GM23248 (cell line): ENCODE measurements at regions not wholly inside any gene's neighbourhood (a gene's known extent, or its start where the extent isn't known, plus 50 kb on each side); places are given as distances from the start of the nearest gene placed in this dataset.

Source experiments
- DNase-seq: peaks from one replicate; pipeline ENCODE4 v3.0.0-alpha.2; 2015
- H2AFZ ChIP-seq: fragments of 200-600 bp; sonication (generic); 2 replicates; pipeline ENCODE4 v1.6.1; 2016; ENCODE audit warnings: antibody characterized with exemption
- H3F3A ChIP-seq: fragments of 200-600 bp; sonication (generic); 2 replicates; pipeline ENCODE4 v1.6.1; 2016; ENCODE audit warnings: mild to moderate bottlenecking, antibody characterized with exemption, mixed run types; ENCODE audit not compliant: insufficient read depth
- H3K27ac ChIP-seq: fragments of 200-600 bp; sonication (generic); 2 replicates; pipeline ENCODE4 v1.5.1; 2016; ENCODE audit warnings: mild to moderate bottlenecking
- H3K27me3 ChIP-seq: fragments of 200-600 bp; sonication (generic); replicated peaks from 2 replicates; pipeline ENCODE4 v1.6.1; 2016; ENCODE audit warnings: mild to moderate bottlenecking; ENCODE audit not compliant: insufficient read depth
- H3K36me3 ChIP-seq: fragments of 200-600 bp; sonication (generic); 2 replicates; pipeline ENCODE4 v1.6.1; 2016; ENCODE audit warnings: low read depth, mild to moderate bottlenecking
- H3K4me1 ChIP-seq: fragments of 200-600 bp; sonication (generic); 2 replicates; pipeline ENCODE4 v1.6.1; 2016; ENCODE audit warnings: mild to moderate bottlenecking; ENCODE audit not compliant: insufficient read depth
- H3K4me2 ChIP-seq: fragments of 200-600 bp; sonication (generic); one replicate; pipeline ENCODE4 v1.6.1; 2016; ENCODE audit warnings: mild to moderate bottlenecking; ENCODE audit not compliant: unreplicated experiment
- H3K4me3 ChIP-seq: fragments of 200-600 bp; sonication (generic); 2 replicates; pipeline ENCODE4 v1.5.1; 2016; ENCODE audit warnings: mild to moderate bottlenecking
- H3K79me2 ChIP-seq: fragments of 200-600 bp; sonication (generic); 2 replicates; pipeline ENCODE4 v1.6.1; 2016; ENCODE audit warnings: mild to moderate bottlenecking; ENCODE audit not compliant: insufficient read depth
- H3K9ac ChIP-seq: fragments of 200-600 bp; sonication (generic); 2 replicates; pipeline ENCODE4 v1.6.1; 2016; ENCODE audit warnings: mild to moderate bottlenecking
- H3K9me2 ChIP-seq: fragments of 200-600 bp; sonication (generic); 2 replicates; pipeline ENCODE4 v1.6.1; 2016; ENCODE audit warnings: mixed run types, mild to moderate bottlenecking, moderate library complexity; ENCODE audit not compliant: insufficient read depth
- H3K9me3 ChIP-seq: fragments of 200-600 bp; sonication (generic); one replicate; pipeline ENCODE4 v1.6.1; 2017; ENCODE audit warnings: low read depth
- H4K20me1 ChIP-seq: fragments of 200-600 bp; sonication (generic); 2 replicates; pipeline ENCODE4 v1.6.0; 2016; ENCODE audit not compliant: insufficient read depth
- EZH2 ChIP-seq: fragments of 200-600 bp; sonication (generic); IDR thresholded peaks from 2 replicates; pipeline ENCODE4 v1.6.1; 2018; ENCODE audit warnings: antibody characterized with exemption, mild to moderate bottlenecking; ENCODE audit not compliant: insufficient read depth, poor library complexity, severe bottlenecking
- EZH2phosphoT487 ChIP-seq: fragments of 200-600 bp; sonication (generic); IDR thresholded peaks from 2 replicates; pipeline ENCODE4 v1.6.1; 2018; ENCODE audit warnings: antibody characterized with exemption, moderate library complexity, mild to moderate bottlenecking, low read depth; ENCODE audit not compliant: insufficient read depth
- WGBS, 2 experiments: methylation state at CpG; one replicate each; pipeline ENCODE4 v1.1.6; 2015 to 2017; ENCODE audit warnings: low lambda C conversion rate in 2 of 2, low coverage in 1 of 2; ENCODE audit errors: missing lambda C conversion rate in 2 of 2; 5-methylcytosine and 5-hydroxymethylcytosine counted together
- in situ Hi-C: fragments of 300-500 bp; cut with MboI; formaldehyde crosslinking; loops from 2 replicates; pipeline ENCODE4 v1.15.0; 2020

- H3K9me3 ChIP-seq, result no peaks in the 10 kb centered on the region
- TF ChIP-seq EZH2phosphoT487 (no peak), EZH2 (no peak)
- no peaks in the 10 kb centered on the region for H3K79me2 ChIP-seq
- no peak overlapping the region for H3K27ac ChIP-seq
- H3K4me3 ChIP-seq, result no peak overlapping the region
- no peaks in the 10 kb centered on the region for H3K36me3 ChIP-seq
- H3K27me3 ChIP-seq, result no peaks in the 10 kb centered on the region
- H3K4me2 ChIP-seq, result no peak overlapping the region
- no peak overlapping the region for H3K9ac ChIP-seq
- H3F3A ChIP-seq, result no peaks in the 10 kb centered on the region
- H3K4me1 ChIP-seq, result no peaks in the 10 kb centered on the region
- no peak overlapping the region for H2AFZ ChIP-seq
- in situ Hi-C loops, result no loop called here
- no peaks in the 10 kb centered on the region for H4K20me1 ChIP-seq
- 9 to 12% methylated on average over 1 of the region's 1 CpG for WGBS, 2 experiments
- H3K9me2 ChIP-seq, result no peaks in the 10 kb centered on the region
- DNase-seq, result no peak
These were observed 1862.1 kb upstream of the C9orf72 start for GRCh38 chr9:29435368-29435767.

GRCh38 chr9:29437526-29437925 lies 1864.2 kb upstream of the C9orf72 start:
- H3K4me3 ChIP-seq, result no peak overlapping the region
- H3K9me2 ChIP-seq, result no peaks in the 10 kb centered on the region
- no peaks in the 10 kb centered on the region for H3K4me1 ChIP-seq
- in situ Hi-C loops, result no loop called here
- H3K4me2 ChIP-seq, result no peak overlapping the region
- no peak for TF ChIP-seq EZH2phosphoT487
- no peak for TF ChIP-seq EZH2
- no peak overlapping the region for H2AFZ ChIP-seq
- DNase-seq, result no peak
- H3K27ac ChIP-seq, result no peak overlapping the region
- 54 to 57% methylated on average over 3 of the region's 3 CpGs for WGBS, 2 experiments
- no peaks in the 10 kb centered on the region for H4K20me1 ChIP-seq
- H3K9me3 ChIP-seq, result no peaks in the 10 kb centered on the region
- H3K79me2 ChIP-seq, result no peaks in the 10 kb centered on the region
- no peaks in the 10 kb centered on the region for H3K36me3 ChIP-seq
- H3K27me3 ChIP-seq, result no peaks in the 10 kb centered on the region
- H3K9ac ChIP-seq, result no peak overlapping the region
- no peaks in the 10 kb centered on the region for H3F3A ChIP-seq

GRCh38 chr9:29439961-29440360 lies 1866.7 kb upstream of the C9orf72 start:
- in situ Hi-C loops, result no loop called here

GRCh38 chr9:29440449-29440848 lies 1867.2 kb upstream of the C9orf72 start:
- H3K79me2 ChIP-seq, result no peaks in the 10 kb centered on the region
- H2AFZ ChIP-seq, result no peak overlapping the region
- H3K4me1 ChIP-seq, result no peaks in the 10 kb centered on the region
- no peak overlapping the region for H3K27ac ChIP-seq
- H3K27me3 ChIP-seq, result no peaks in the 10 kb centered on the region
- no peak overlapping the region for H3K9ac ChIP-seq
- no peaks in the 10 kb centered on the region for H3K36me3 ChIP-seq
- H4K20me1 ChIP-seq, result no peaks in the 10 kb centered on the region
- in situ Hi-C loops, result no loop called here
- H3F3A ChIP-seq, result no peaks in the 10 kb centered on the region
- H3K4me2 ChIP-seq, result no peak overlapping the region
- no peaks in the 10 kb centered on the region for H3K9me3 ChIP-seq
- WGBS, 2 experiments, result 31 to 32% methylated on average over 4 of the region's 4 CpGs
- no peaks in the 10 kb centered on the region for H3K9me2 ChIP-seq
- H3K4me3 ChIP-seq, result no peak overlapping the region
- no peak for DNase-seq
- no peak for TF ChIP-seq EZH2

More at GRCh38 chr9:29439961-29440360, 1866.7 kb upstream of the C9orf72 start:
- H3K79me2 ChIP-seq, result no peaks in the 10 kb centered on the region
- H3K9me2 ChIP-seq, result no peaks in the 10 kb centered on the region
- H2AFZ ChIP-seq, result no peak overlapping the region
- H4K20me1 ChIP-seq, result no peaks in the 10 kb centered on the region
- no peaks in the 10 kb centered on the region for H3K36me3 ChIP-seq
- no peak overlapping the region for H3K4me3 ChIP-seq
- H3K4me1 ChIP-seq, result no peaks in the 10 kb centered on the region
- no peak overlapping the region for H3K27ac ChIP-seq
- H3K4me2 ChIP-seq, result no peak overlapping the region
- no peaks in the 10 kb centered on the region for H3F3A ChIP-seq
- no peaks in the 10 kb centered on the region for H3K27me3 ChIP-seq
- DNase-seq, result no peak
- no peaks in the 10 kb centered on the region for H3K9me3 ChIP-seq
- WGBS, 2 experiments, result 21 to 23% methylated on average over 2 of the region's 2 CpGs
- no peak overlapping the region for H3K9ac ChIP-seq
- no peak for TF ChIP-seq EZH2phosphoT487
- TF ChIP-seq EZH2, result no peak

GRCh38 chr9:29445751-29446150 lies 1872.5 kb upstream of the C9orf72 start:
- Histone ChIP-seq H2AFZ (no peak overlapping the region), H3K4me1 (no peaks in the 10 kb centered on the region), H3K27ac (no peak overlapping the region), H3K27me3 (no peaks in the 10 kb centered on the region), H3K4me2 (no peak overlapping the region), H4K20me1 (no peaks in the 10 kb centered on the region), H3K79me2 (no peaks in the 10 kb centered on the region), H3K36me3 (no peaks in the 10 kb centered on the region), H3K9me2 (no peaks in the 10 kb centered on the region), H3K4me3 (no peak overlapping the region), H3K9me3 (no peaks in the 10 kb centered on the region), H3F3A (no peaks in the 10 kb centered on the region), H3K9ac (no peak overlapping the region)
- WGBS, 2 experiments, result 7% methylated on average over 3 of the region's 3 CpGs
- DNase-seq, result no peak
- in situ Hi-C loops, result no loop called here
- TF ChIP-seq EZH2 (no peak), EZH2phosphoT487 (no peak)
